ENCODE measurements at regions not wholly inside any gene's neighbourhood (a gene's known extent, or its start where the extent isn't known, plus 50 kb on each side); places are given as distances from the start of the nearest gene placed in this dataset.

- no peak for TF ChIP-seq CTCF (IDR thresholded peaks at IDR 0.05)
- H3K4me3 ChIP-seq = no peak overlapping the region
- no peaks in the 10 kb centered on the region for H3K27me3 ChIP-seq
- H3K4me1 ChIP-seq = no peaks in the 10 kb centered on the region
- no peaks in the 10 kb centered on the region for H3K9me3 ChIP-seq
- no peak for ATAC-seq
- H3K27ac ChIP-seq = no peak overlapping the region
- DNase-seq = no peak
- no peaks in the 10 kb centered on the region for H3K36me3 ChIP-seq
- intact Hi-C loops (cut with DNase I) = no loop called here
These were observed 1136.8 kb upstream of the NUDT12 start for GRCh38 chr5:104699438-104699837.

GRCh38 chr5:104661256-104661655, 1098.7 kb upstream of the NUDT12 start:
- Histone ChIP-seq H3K4me1 (no peaks in the 10 kb centered on the region), H3K9me3 (no peaks in the 10 kb centered on the region), H3K36me3 (no peaks in the 10 kb centered on the region), H3K4me3 (no peak overlapping the region), H3K27me3 (no peaks in the 10 kb centered on the region), H3K27ac (no peak overlapping the region)
- no peak for DNase-seq
- ATAC-seq = no peak
- TF ChIP-seq CTCF (IDR thresholded peaks at IDR 0.05) = no peak
- intact Hi-C loops (cut with DNase I) = no loop called here

- Histone ChIP-seq H3K4me3 (no peak overlapping the region), H3K27ac (no peak overlapping the region), H3K36me3 (no peaks in the 10 kb centered on the region), H3K4me1 (no peaks in the 10 kb centered on the region), H3K27me3 (no peaks in the 10 kb centered on the region), H3K9me3 (no peaks in the 10 kb centered on the region)
- no peak for ATAC-seq
- intact Hi-C loops (cut with DNase I) = no loop called here
- no peak for TF ChIP-seq CTCF (IDR thresholded peaks at IDR 0.05)
- DNase-seq = no peak
These were observed 1096.9 kb upstream of the NUDT12 start for GRCh38 chr5:104659497-104659896.

- Histone ChIP-seq H3K4me3 (no peak overlapping the region), H3K36me3 (no peaks in the 10 kb centered on the region), H3K9me3 (no peaks in the 10 kb centered on the region), H3K4me1 (no peaks in the 10 kb centered on the region), H3K27me3 (no peaks in the 10 kb centered on the region), H3K27ac (no peak overlapping the region)
- ATAC-seq (no peak), DNase-seq (no peak)
- no peak for TF ChIP-seq CTCF (IDR thresholded peaks at IDR 0.05)
- intact Hi-C loops (cut with DNase I) = no loop called here
These were observed 1089.8 kb upstream of the NUDT12 start for GRCh38 chr5:104652271-104652861.

- Histone ChIP-seq H3K27ac (no peak overlapping the region), H3K36me3 (no peaks in the 10 kb centered on the region), H3K4me3 (no peak overlapping the region), H3K27me3 (no peaks in the 10 kb centered on the region), H3K4me1 (no peaks in the 10 kb centered on the region), H3K9me3 (no peaks in the 10 kb centered on the region)
- ATAC-seq = no peak
- no peak for TF ChIP-seq CTCF (IDR thresholded peaks at IDR 0.05)
- intact Hi-C loops (cut with DNase I) = no loop called here
- no peak for DNase-seq
These were observed 1087.9 kb upstream of the NUDT12 start for GRCh38 chr5:104650313-104651055.
